Panc1 (cell line): ENCODE measurements at regions not wholly inside any gene's neighbourhood (a gene's known extent, or its start where the extent isn't known, plus 50 kb on each side); places are given as distances from the start of the nearest gene placed in this dataset.

Experiments used
- ATAC-seq: fragments of 200-7000 bp; cut with Tn5 transposase; 2 replicates; pipeline ENCODE4 v1.9.1; 2020; ENCODE audit warnings: mild to moderate bottlenecking, moderate library complexity
- BruUV-seq: library from RNA; stranded (reverse); fragments of 400-500 nt; replicated peaks from 2 replicates; lab custom pipeline; 2021; lab: Mats Ljungman, UMichigan
- CTCF ChIA-PET: fragments of 300-600 bp; sonication (Branson Sonifier 250); formaldehyde crosslinking; loops from one replicate; lab custom pipeline; 2022; ENCODE audit warnings: antibody characterized with exemption; lab: Charles Lee
- POLR2A ChIA-PET: fragments of 300-600 bp; sonication (Branson Sonifier 250); formaldehyde crosslinking; loops from one replicate; lab custom pipeline; 2022; ENCODE audit warnings: antibody characterized with exemption; lab: Charles Lee
- DNase-seq: peaks from one replicate; pipeline ENCODE4 v3.0.0-alpha.2; 2010; ENCODE audit warnings: low read depth, low spot score
- H3K27ac ChIP-seq: 2 replicates; pipeline ENCODE4 v1.5.1; 2011; ENCODE audit warnings: mild to moderate bottlenecking, low read length, inconsistent platforms
- H3K27me3 ChIP-seq: fragments of 200-500 bp; sonication (Bioruptor generic); 2 replicates; pipeline ENCODE4 v1.6.0; 2014; ENCODE audit warnings: low read length, inconsistent platforms; ENCODE audit not compliant: control insufficient read depth, insufficient read depth
- H3K36me3 ChIP-seq: fragments of 200-500 bp; sonication (Bioruptor generic); 2 replicates; pipeline ENCODE4 v1.5.1; 2014; ENCODE audit warnings: inconsistent platforms, mild to moderate bottlenecking, low read length, moderate library complexity; ENCODE audit not compliant: control insufficient read depth, insufficient read depth
- H3K4me1 ChIP-seq: 2 replicates; pipeline ENCODE4 v1.5.1; 2011; ENCODE audit warnings: inconsistent platforms, mild to moderate bottlenecking, low read length, moderate library complexity; ENCODE audit not compliant: control insufficient read depth, insufficient read depth
- H3K4me3 ChIP-seq, 2 experiments: 2 replicates each; pipeline ENCODE4 v1.5.1; 2011 to 2012; ENCODE audit warnings: low read depth in 2 of 2, low read length in 2 of 2, mild to moderate bottlenecking in 2 of 2, inconsistent platforms in 1 of 2, moderate library complexity in 1 of 2
- H3K9me3 ChIP-seq: fragments of 200-500 bp; sonication (Bioruptor generic); 2 replicates; pipeline ENCODE4 v1.5.1; 2014; ENCODE audit warnings: low read depth, mild to moderate bottlenecking, inconsistent platforms, low read length, moderate library complexity; ENCODE audit not compliant: control insufficient read depth, insufficient read depth
- POLR2AphosphoS5 ChIP-seq: IDR thresholded peaks from 2 replicates; pipeline ENCODE4 v1.6.1; 2012; ENCODE audit warnings: mild to moderate bottlenecking, low read depth, low read length, moderate library complexity
- SIN3A ChIP-seq: IDR thresholded peaks from 2 replicates; pipeline ENCODE4 v1.6.1; 2012; ENCODE audit warnings: low read depth, mild to moderate bottlenecking, low read length, moderate library complexity, borderline replicate concordance; ENCODE audit not compliant: insufficient read depth
- TCF7L2 ChIP-seq: IDR thresholded peaks from 2 replicates; pipeline ENCODE4 v1.6.1; 2011; ENCODE audit warnings: mild to moderate bottlenecking, low read depth, low read length, inconsistent platforms
- in situ Hi-C: cut with HindIII; loops from 2 replicates; pipeline ENCODE4 v1.10.0; 2016; ENCODE audit warnings: low sequenced_read_pairs, low pct_unique_long_range_greater_than_20kb
- intact Hi-C: fragments of 100-400 bp; cut with micrococcal nuclease; formaldehyde crosslinking; loops from one replicate; pipeline ENCODE4 v1.10.0; 2022; ENCODE audit not compliant: unreplicated experiment
- TF ChIP-seq, protein P1 (sequence below), 2 experiments: IDR thresholded peaks; 2 replicates each; pipeline ENCODE4 v1.6.1; 2011 to 2012; ENCODE audit warnings: low read depth in 2 of 2, control low read depth in 1 of 2, low read length in 1 of 2, mild to moderate bottlenecking in 1 of 2, moderate library complexity in 1 of 2; ENCODE audit not compliant: insufficient read depth in 1 of 2
- TF ChIP-seq, protein P2 (sequence below): fragments of 450-650 bp; IDR thresholded peaks from 2 replicates; pipeline ENCODE4 v1.5.1; 2017; ENCODE audit warnings: mild to moderate bottlenecking

DNA sequence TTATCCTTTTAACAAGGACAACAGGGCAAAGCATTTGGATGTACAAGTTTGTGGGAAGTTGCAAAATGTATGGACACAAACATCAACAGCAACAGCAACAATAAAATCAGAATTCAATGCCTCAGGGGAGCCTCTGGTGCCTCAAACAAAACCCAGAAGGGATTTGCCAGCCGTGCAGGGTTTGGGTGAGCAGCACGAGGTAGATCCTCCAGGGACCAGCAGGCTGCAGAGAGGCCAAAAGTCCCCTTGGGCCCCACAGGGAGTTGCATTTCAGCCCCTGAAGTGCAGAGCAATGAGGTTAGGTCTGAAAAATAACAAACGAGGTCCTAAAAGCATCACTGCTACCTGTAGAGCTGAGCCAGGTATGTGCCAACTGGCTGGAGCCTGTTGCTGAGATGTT lies 51.7 kb upstream of the CPXM2 start:
- no peak overlapping the region for H3K4me3 ChIP-seq
- no peak for DNase-seq
- no peak for ATAC-seq
- H3K27ac ChIP-seq = no peak overlapping the region
- in situ Hi-C loops = no loop called here
- H3K9me3 ChIP-seq = no peaks in the 10 kb centered on the region
- intact Hi-C loops = no loop called here
- no peaks in the 10 kb centered on the region for H3K4me1 ChIP-seq
- TF ChIP-seq SIN3A (no peak), POLR2AphosphoS5 (no peak), TCF7L2 (no peak)
- TF ChIP-seq, protein P1, sequence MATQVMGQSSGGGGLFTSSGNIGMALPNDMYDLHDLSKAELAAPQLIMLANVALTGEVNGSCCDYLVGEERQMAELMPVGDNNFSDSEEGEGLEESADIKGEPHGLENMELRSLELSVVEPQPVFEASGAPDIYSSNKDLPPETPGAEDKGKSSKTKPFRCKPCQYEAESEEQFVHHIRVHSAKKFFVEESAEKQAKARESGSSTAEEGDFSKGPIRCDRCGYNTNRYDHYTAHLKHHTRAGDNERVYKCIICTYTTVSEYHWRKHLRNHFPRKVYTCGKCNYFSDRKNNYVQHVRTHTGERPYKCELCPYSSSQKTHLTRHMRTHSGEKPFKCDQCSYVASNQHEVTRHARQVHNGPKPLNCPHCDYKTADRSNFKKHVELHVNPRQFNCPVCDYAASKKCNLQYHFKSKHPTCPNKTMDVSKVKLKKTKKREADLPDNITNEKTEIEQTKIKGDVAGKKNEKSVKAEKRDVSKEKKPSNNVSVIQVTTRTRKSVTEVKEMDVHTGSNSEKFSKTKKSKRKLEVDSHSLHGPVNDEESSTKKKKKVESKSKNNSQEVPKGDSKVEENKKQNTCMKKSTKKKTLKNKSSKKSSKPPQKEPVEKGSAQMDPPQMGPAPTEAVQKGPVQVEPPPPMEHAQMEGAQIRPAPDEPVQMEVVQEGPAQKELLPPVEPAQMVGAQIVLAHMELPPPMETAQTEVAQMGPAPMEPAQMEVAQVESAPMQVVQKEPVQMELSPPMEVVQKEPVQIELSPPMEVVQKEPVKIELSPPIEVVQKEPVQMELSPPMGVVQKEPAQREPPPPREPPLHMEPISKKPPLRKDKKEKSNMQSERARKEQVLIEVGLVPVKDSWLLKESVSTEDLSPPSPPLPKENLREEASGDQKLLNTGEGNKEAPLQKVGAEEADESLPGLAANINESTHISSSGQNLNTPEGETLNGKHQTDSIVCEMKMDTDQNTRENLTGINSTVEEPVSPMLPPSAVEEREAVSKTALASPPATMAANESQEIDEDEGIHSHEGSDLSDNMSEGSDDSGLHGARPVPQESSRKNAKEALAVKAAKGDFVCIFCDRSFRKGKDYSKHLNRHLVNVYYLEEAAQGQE (IDR thresholded peaks at IDR 0.05; ENCODE audit: insufficient read depth in 1 of 2, low read depth in 2 of 2, low read length in 1 of 2) = no peak
- TF ChIP-seq, protein P2, sequence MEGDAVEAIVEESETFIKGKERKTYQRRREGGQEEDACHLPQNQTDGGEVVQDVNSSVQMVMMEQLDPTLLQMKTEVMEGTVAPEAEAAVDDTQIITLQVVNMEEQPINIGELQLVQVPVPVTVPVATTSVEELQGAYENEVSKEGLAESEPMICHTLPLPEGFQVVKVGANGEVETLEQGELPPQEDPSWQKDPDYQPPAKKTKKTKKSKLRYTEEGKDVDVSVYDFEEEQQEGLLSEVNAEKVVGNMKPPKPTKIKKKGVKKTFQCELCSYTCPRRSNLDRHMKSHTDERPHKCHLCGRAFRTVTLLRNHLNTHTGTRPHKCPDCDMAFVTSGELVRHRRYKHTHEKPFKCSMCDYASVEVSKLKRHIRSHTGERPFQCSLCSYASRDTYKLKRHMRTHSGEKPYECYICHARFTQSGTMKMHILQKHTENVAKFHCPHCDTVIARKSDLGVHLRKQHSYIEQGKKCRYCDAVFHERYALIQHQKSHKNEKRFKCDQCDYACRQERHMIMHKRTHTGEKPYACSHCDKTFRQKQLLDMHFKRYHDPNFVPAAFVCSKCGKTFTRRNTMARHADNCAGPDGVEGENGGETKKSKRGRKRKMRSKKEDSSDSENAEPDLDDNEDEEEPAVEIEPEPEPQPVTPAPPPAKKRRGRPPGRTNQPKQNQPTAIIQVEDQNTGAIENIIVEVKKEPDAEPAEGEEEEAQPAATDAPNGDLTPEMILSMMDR = no peak
- H3K36me3 ChIP-seq = no peaks in the 10 kb centered on the region
- no peaks in the 10 kb centered on the region for H3K27me3 ChIP-seq
- ChIA-PET CTCF (no interaction called here), POLR2A (no interaction called here)
- no TSS peak for BruUV-seq

DNA sequence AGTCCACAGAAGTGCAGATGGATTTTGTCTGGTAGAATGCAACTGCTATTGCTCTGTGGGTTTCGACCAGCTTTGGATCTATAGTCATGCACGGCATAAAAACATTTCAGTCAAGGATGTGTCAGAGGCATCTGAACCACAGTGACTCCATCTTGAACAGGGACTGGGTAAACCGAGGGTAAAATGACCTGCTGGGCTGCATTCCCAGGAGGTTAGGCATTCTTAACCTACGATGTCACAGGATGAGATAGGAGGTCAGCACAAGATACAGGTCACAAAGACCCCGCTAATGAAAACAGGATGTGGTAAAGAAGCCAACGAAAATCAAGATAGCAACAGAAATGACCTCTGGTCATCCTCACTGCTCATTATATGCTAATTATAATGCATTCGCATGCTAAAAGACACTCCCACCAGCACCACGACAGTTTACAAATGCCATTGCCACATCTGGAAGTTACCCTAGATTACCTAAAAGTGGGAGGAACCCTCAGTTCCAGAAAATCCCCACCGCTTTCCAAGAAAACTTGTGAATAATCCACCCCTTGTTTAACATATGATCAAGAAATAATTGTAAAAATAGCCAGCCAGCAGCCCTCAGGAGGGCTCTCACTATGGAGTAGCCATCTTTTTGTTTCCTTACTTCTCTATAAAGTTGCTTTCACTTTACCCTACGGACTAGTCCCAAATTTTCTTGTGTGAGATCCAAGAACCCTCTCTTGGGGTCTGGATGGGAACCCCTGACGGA lies 50.7 kb upstream of the CPXM2 start:
- intact Hi-C loops = no loop called here

More for the DNA sequence above, 50.7 kb upstream of the CPXM2 start:
- ATAC-seq = no peak
- Histone ChIP-seq H3K36me3 (no peaks in the 10 kb centered on the region), H3K27ac (no peak overlapping the region), H3K9me3 (no peaks in the 10 kb centered on the region), H3K27me3 (no peaks in the 10 kb centered on the region), H3K4me3 (no peak overlapping the region), H3K4me1 (no peaks in the 10 kb centered on the region)
- no peak for DNase-seq
- CTCF ChIA-PET = no interaction called here
- in situ Hi-C loops = no loop called here
- POLR2A ChIA-PET = no interaction called here
- TF ChIP-seq POLR2AphosphoS5 (no peak), SIN3A (no peak), TCF7L2 (no peak)
- TF ChIP-seq, protein P1 (IDR thresholded peaks at IDR 0.05; ENCODE audit: insufficient read depth in 1 of 2, low read depth in 2 of 2, low read length in 1 of 2) = no peak
- TF ChIP-seq, protein P2 = no peak
- no TSS peak for BruUV-seq
